K562 (cell line): ENCODE measurements at regions not wholly inside any gene's neighbourhood (a gene's known extent, or its start where the extent isn't known, plus 50 kb on each side); places are given as distances from the start of the nearest gene placed in this dataset.
A peak's percentile ranks its signal among the peaks of the same experiment; 100 is the strongest.

Experiments
- ATAC-seq: fragments of 200-7000 bp; cut with Tn5 transposase; 3 replicates; pipeline ENCODE4 v1.9.1; 2020; ENCODE audit warnings: moderate library complexity
- BruUV-seq: library from RNA; stranded (reverse); fragments of 400-500 nt; replicated peaks from 2 replicates; lab custom pipeline; 2021; lab: Mats Ljungman, UMichigan
- CTCF ChIA-PET: fragments of 300-600 bp; formaldehyde crosslinking; extraction: SDS; loops from one replicate; lab custom pipeline; 2021; ENCODE audit warnings: low intra/inter-chr PET ratio; lab: Yijun Ruan, JAX
- POLR2A ChIA-PET: fragments of 300-600, 350-650 bp; sonication (Branson Sonifier 250); formaldehyde crosslinking; extraction: SDS; loops from one replicate; lab custom pipeline; 2021; ENCODE audit warnings: antibody characterized with exemption, inconsistent platforms; lab: Yijun Ruan, JAX
- DNase-seq, 4 experiments: peaks; one replicate each; pipeline versions ENCODE4 v3.0.0 to v3.0.0-alpha.2; 2011 to 2018; ENCODE audit warnings: low spot score in 3 of 4, mixed read lengths in 3 of 4; ENCODE audit errors: extremely low read depth in 1 of 4
- FAIRE-seq: peaks from 2 replicates; lab custom pipeline; 2011; peaks lifted over from hg19 to GRCh38; lab: Jason Lieb, UNC
- H2AFZ ChIP-seq: 2 replicates; pipeline ENCODE4 v1.6.0; 2011; ENCODE audit warnings: low read depth, low read length, control low read depth, inconsistent platforms
- H3K27ac ChIP-seq: fragments of 200-600 bp; 3 replicates; pipeline ENCODE4 v1.8.0; 2011; ENCODE audit warnings: low read depth, mild to moderate bottlenecking, control low read depth, inconsistent platforms, low read length, moderate library complexity, mixed read lengths; ENCODE audit errors: extremely low read depth
- H3K27me3 ChIP-seq, 2 experiments: fragments of 300-600 bp in 1 of 2; 2 replicates in 1 of 2; 3 replicates in 1 of 2; pipeline versions ENCODE4 v1.6.0 to v1.8.0; 2011; ENCODE audit warnings: inconsistent platforms in 2 of 2, low read length in 2 of 2, mild to moderate bottlenecking in 1 of 2, mixed read lengths in 1 of 2, moderate library complexity in 1 of 2; ENCODE audit not compliant: control insufficient read depth in 2 of 2, insufficient read depth in 2 of 2
- H3K36me3 ChIP-seq: fragments of 300-600 bp; 3 replicates; pipeline ENCODE4 v1.8.0; 2011; ENCODE audit warnings: mild to moderate bottlenecking, low read length, inconsistent platforms; ENCODE audit not compliant: control insufficient read depth, insufficient read depth
- H3K4me1 ChIP-seq, 2 experiments: fragments of 200-600 bp in 1 of 2; replicated peaks in 1 of 2; 2 replicates in 1 of 2; 3 replicates in 1 of 2; pipeline versions ENCODE4 v1.5.1 to v1.8.0; 2011; ENCODE audit warnings: inconsistent platforms in 2 of 2, low read length in 2 of 2, mild to moderate bottlenecking in 1 of 2, mixed read lengths in 1 of 2, moderate library complexity in 1 of 2; ENCODE audit not compliant: control insufficient read depth in 2 of 2, insufficient read depth in 2 of 2
- H3K4me2 ChIP-seq: 2 replicates; pipeline ENCODE4 v1.6.1; 2011; ENCODE audit warnings: low read length, control low read depth, inconsistent platforms, mixed read lengths; ENCODE audit not compliant: insufficient read depth
- H3K4me3 ChIP-seq: fragments of 200-600 bp; sonication (generic), shearing (Covaris generic); 2 replicates; pipeline ENCODE4 v1.5.1; 2016; ENCODE audit warnings: control low read depth, inconsistent platforms
- H3K79me2 ChIP-seq: fragments of 200-600 bp; 3 replicates; pipeline ENCODE4 v1.8.0; 2011; ENCODE audit warnings: low read length, inconsistent platforms; ENCODE audit not compliant: control insufficient read depth, insufficient read depth
- H3K9ac ChIP-seq, 2 experiments: 2 replicates each; pipeline versions ENCODE4 v1.6.0 to v1.6.1; 2011; ENCODE audit warnings: low read depth in 2 of 2, low read length in 2 of 2, control low read depth in 1 of 2, inconsistent platforms in 1 of 2, mild to moderate bottlenecking in 1 of 2, mixed read lengths in 1 of 2; ENCODE audit not compliant: insufficient read depth in 1 of 2
- H3K9me1 ChIP-seq: one replicate; pipeline ENCODE4 v1.6.0; 2011; ENCODE audit warnings: inconsistent platforms, mild to moderate bottlenecking, low read length, moderate library complexity; ENCODE audit not compliant: control insufficient read depth, insufficient read depth
- H3K9me3 ChIP-seq: replicated peaks from 2 replicates; pipeline ENCODE4 v1.5.1; 2011; ENCODE audit warnings: low read depth, low read length, inconsistent platforms; ENCODE audit not compliant: control insufficient read depth, insufficient read depth
- H4K20me1 ChIP-seq: replicated peaks from 2 replicates; pipeline ENCODE4 v1.6.1; 2011; ENCODE audit warnings: low read length, inconsistent platforms, mixed read lengths; ENCODE audit not compliant: control insufficient read depth, insufficient read depth
- CTCF ChIP-seq, 3 experiments: IDR thresholded peaks in 2 of 3; conservative IDR thresholded peaks in 1 of 3; 2 replicates each; pipeline ENCODE4 v1.5.1; 2011 to 2012; ENCODE audit warnings: low read length in 3 of 3, mild to moderate bottlenecking in 3 of 3, control low read depth in 2 of 3, improper control_type of control experiment in 1 of 3, inconsistent platforms in 1 of 3, low read depth in 1 of 3, mixed read lengths in 1 of 3, moderate library complexity in 1 of 3; ENCODE audit not compliant: insufficient read depth in 2 of 3
- ERF ChIP-seq: fragments of 450-650 bp; formaldehyde crosslinking; IDR thresholded peaks from 2 replicates; pipeline ENCODE4 v1.4.0; 2020; ENCODE audit warnings: mild to moderate bottlenecking, mixed read lengths
- EWSR1 ChIP-seq: fragments of 450-650 bp; IDR thresholded peaks from 2 replicates; pipeline ENCODE4 v1.6.1; 2018; ENCODE audit warnings: borderline replicate concordance, mild to moderate bottlenecking, low read depth, moderate library complexity; ENCODE audit not compliant: partially characterized antibody
- GATAD2B ChIP-seq: fragments of 450-650 bp; IDR thresholded peaks from 2 replicates; pipeline ENCODE4 v1.6.1; 2017; ENCODE audit warnings: mild to moderate bottlenecking, borderline replicate concordance
- HOXB6 ChIP-seq: fragments of 250-450 bp; sonication (Bioruptor Pico); IDR thresholded peaks from 2 replicates; pipeline ENCODE4 v1.5.1; 2022; ENCODE audit warnings: mild to moderate bottlenecking, borderline replicate concordance
- RBFOX2 ChIP-seq: fragments of 200-400 bp; formaldehyde crosslinking; IDR thresholded peaks from 2 replicates; pipeline ENCODE4 v1.6.1; 2017; ENCODE audit warnings: low read depth, mild to moderate bottlenecking, low read length, moderate library complexity
- ZBTB33 ChIP-seq: sonication (generic); formaldehyde crosslinking; IDR thresholded peaks from 2 replicates; pipeline ENCODE4 v1.8.1; 2023; ENCODE audit warnings: mild to moderate bottlenecking, missing genetic modification reagents
- ZFP1 ChIP-seq: fragments of 450-650 bp; formaldehyde crosslinking; IDR thresholded peaks from 2 replicates; pipeline ENCODE4 v1.4.0; 2020; ENCODE audit warnings: mild to moderate bottlenecking, mixed read lengths
- ZNF224 ChIP-seq: sonication (generic); formaldehyde crosslinking; IDR thresholded peaks from 2 replicates; pipeline ENCODE4 v1.8.0; 2022; ENCODE audit warnings: mild to moderate bottlenecking, missing genetic modification reagents
- ZSCAN29 ChIP-seq: fragments of 450-650 bp; IDR thresholded peaks from 2 replicates; pipeline ENCODE4 v1.6.1; 2017
- WGBS: fragments of 100-300 bp; shearing (Covaris generic); methylation state at CpG from one replicate; pipeline ENCODE4 v1.1.6; 2016; ENCODE audit warnings: low coverage, mixed read lengths; ENCODE audit not compliant: insufficient coverage; ENCODE audit errors: missing lambda C conversion rate; 5-methylcytosine and 5-hydroxymethylcytosine counted together
- in situ Hi-C: fragments of 300-500 bp; cut with MboI; formaldehyde crosslinking; loops from 4 replicates; pipeline ENCODE4 v1.15.0; 2018; ENCODE audit warnings: inconsistent platforms, mixed read lengths
- intact Hi-C: fragments of 100-400 bp; cut with micrococcal nuclease; formaldehyde crosslinking; loops from 2 replicates; pipeline ENCODE4 v1.14.2; 2022

GRCh38 chr10:125377368-125377767 is 217.0 kb upstream of the CTBP2 start:
- ChIA-PET CTCF (no interaction called here), POLR2A (no interaction called here)
- Histone ChIP-seq H3K27me3 (no peaks in the 10 kb centered on the region), H3K9me1 (no peaks in the 10 kb centered on the region), H3K9me3 (no peaks in the 10 kb centered on the region), H3K36me3 (no peaks in the 10 kb centered on the region), H3K27ac (no peak overlapping the region), H3K9ac (no peak overlapping the region), H4K20me1 (no peaks in the 10 kb centered on the region), H3K4me2 (no peak overlapping the region), H2AFZ (no peak overlapping the region), H3K79me2 (no peaks in the 10 kb centered on the region), H3K4me3 (no peak overlapping the region), H3K4me1 (no peaks in the 10 kb centered on the region)
- intact Hi-C loops (no loop called here), in situ Hi-C loops (no loop called here)
- ATAC-seq (no peak), DNase-seq (no peak), FAIRE-seq (no peak)
- BruUV-seq: no TSS peak
- TF ChIP-seq RBFOX2: no peak
- no peak for TF ChIP-seq EWSR1
- no peak for TF ChIP-seq HOXB6 (CRISPR knock-in tag)
- no peak for TF ChIP-seq ZNF224 (CRISPR knock-in tag)

- in situ Hi-C loops (no loop called here), intact Hi-C loops (no loop called here)
- Histone ChIP-seq H3K79me2 (no peaks in the 10 kb centered on the region), H3K4me3 (no peak overlapping the region), H2AFZ (no peak overlapping the region), H3K36me3 (no peaks in the 10 kb centered on the region), H3K9ac (no peak overlapping the region), H3K9me1 (no peaks in the 10 kb centered on the region), H4K20me1 (no peaks in the 10 kb centered on the region), H3K27me3 (peaks cover 0 to 5% of the 10 kb centered on the region in 2 experiments; a peak in 1 of 5 replicates), H3K27ac (no peak overlapping the region), H3K9me3 (no peaks in the 10 kb centered on the region), H3K4me1 (peaks cover 0 to 4% of the 10 kb centered on the region in 2 experiments; a peak in 1 of 5 replicates), H3K4me2 (no peak overlapping the region)
- TF ChIP-seq ZFP1 (CRISPR knock-in tag): no peak
- no peak for TF ChIP-seq GATAD2B
- TF ChIP-seq CTCF (IDR thresholded peaks at IDR 0.05 in 2 of 3, conservative IDR thresholded peaks at IDR 0.05 in 1 of 3; ENCODE audit: insufficient read depth in 2 of 3, low read depth in 1 of 3, low read length in 3 of 3): 0 out of 6 replicates have a peak, but pooled peaks of 2 of the 3 experiments have one; percentile 3 to 4
- no peak for TF ChIP-seq ERF
- no peak for TF ChIP-seq ZBTB33 (CRISPR knock-in tag)
- TF ChIP-seq ZSCAN29: no peak
- CTCF ChIA-PET: no interaction called here
- ATAC-seq (no peak), FAIRE-seq (no peak), DNase-seq (peak in 1 of 4 experiments; percentile 0)
- 0% methylated on average over 3 of the region's 3 CpGs for WGBS
- no TSS peak for BruUV-seq
- POLR2A ChIA-PET: interaction anchor here (1.1 kb wide), 1 partner anchor 12 kb away, joined by 5 read pairs; no protein-coding TSS in a partner anchor
These were observed 214.8 kb upstream of the CTBP2 start for GRCh38 chr10:125375210-125375609.
